Neural cell (in vitro differentiated cells): ENCODE measurements at regions not wholly inside any gene's neighbourhood (a gene's known extent, or its start where the extent isn't known, plus 50 kb on each side); places are given as distances from the start of the nearest gene placed in this dataset.

Experiments used
- H2AFZ ChIP-seq: fragments of 200-600, 300-800 bp; sonication (generic), shearing (Covaris generic); 2 replicates; pipeline ENCODE4 v1.6.0; 2014; ENCODE audit warnings: low read depth, mild to moderate bottlenecking, antibody characterized with exemption, low read length, moderate library complexity
- H3F3A ChIP-seq: fragments of 200-600 bp; shearing (Covaris generic); 2 replicates; pipeline ENCODE4 v1.6.1; 2016; ENCODE audit warnings: mild to moderate bottlenecking, moderate library complexity, mixed read lengths, antibody characterized with exemption, low read length; ENCODE audit not compliant: insufficient read depth, poor library complexity, severe bottlenecking
- H3K27ac ChIP-seq: fragments of 200-600, 300-800 bp; sonication (generic), shearing (Covaris generic); 2 replicates; pipeline ENCODE4 v1.5.1; 2014; ENCODE audit warnings: mild to moderate bottlenecking, low read length, moderate library complexity
- H3K27me3 ChIP-seq: fragments of 300-800, 200-600 bp; sonication (generic), shearing (Covaris generic); 2 replicates; pipeline ENCODE4 v1.6.0; 2014; ENCODE audit warnings: mild to moderate bottlenecking, low read depth, low read length, moderate library complexity; ENCODE audit not compliant: insufficient read depth
- H3K36me3 ChIP-seq: fragments of 300-800, 200-600 bp; sonication (generic), shearing (Covaris generic); 2 replicates; pipeline ENCODE4 v1.5.1; 2014; ENCODE audit warnings: mild to moderate bottlenecking, antibody characterized with exemption, low read length, moderate library complexity; ENCODE audit not compliant: insufficient read depth
- H3K4me2 ChIP-seq: fragments of 300-800, 200-600 bp; sonication (generic), shearing (Covaris generic); 2 replicates; pipeline ENCODE4 v1.6.0; 2014; ENCODE audit warnings: mild to moderate bottlenecking, low read length
- H3K4me3 ChIP-seq: fragments of 300-800, 200-600 bp; sonication (generic), shearing (Covaris generic); 2 replicates; pipeline ENCODE4 v1.5.1; 2014; ENCODE audit warnings: mild to moderate bottlenecking, low read length, moderate library complexity
- H3K79me2 ChIP-seq: fragments of 200-600 bp; shearing (Covaris generic); replicated peaks from 2 replicates; pipeline ENCODE4 v1.6.0; 2014; ENCODE audit warnings: mild to moderate bottlenecking, low read length, moderate library complexity; ENCODE audit not compliant: insufficient read depth
- H3K9ac ChIP-seq: fragments of 300-800, 200-600 bp; sonication (generic), shearing (Covaris generic); 2 replicates; pipeline ENCODE4 v1.6.1; 2016; ENCODE audit warnings: mild to moderate bottlenecking, low read length, mixed read lengths
- H3K9me2 ChIP-seq: fragments of 200-600 bp; shearing (Covaris generic); 2 replicates; pipeline ENCODE4 v1.6.1; 2016; ENCODE audit warnings: mild to moderate bottlenecking, low read length, mixed read lengths; ENCODE audit not compliant: insufficient read depth
- H3K9me3 ChIP-seq: fragments of 200-600, 300-800 bp; sonication (generic), shearing (Covaris generic); 2 replicates; pipeline ENCODE4 v1.6.1; 2016; ENCODE audit warnings: mild to moderate bottlenecking, mixed run types, low read length, moderate library complexity, mixed read lengths
- H4K20me1 ChIP-seq: fragments of 200-600 bp; shearing (Covaris generic); 2 replicates; pipeline ENCODE4 v1.6.1; 2016; ENCODE audit warnings: mild to moderate bottlenecking, mixed run types; ENCODE audit not compliant: insufficient read depth
- EP300 ChIP-seq: fragments of 450-650 bp; conservative IDR thresholded peaks from 2 replicates; pipeline ENCODE4 v1.6.1; 2014; ENCODE audit warnings: antibody characterized with exemption, mild to moderate bottlenecking, moderate library complexity; ENCODE audit not compliant: poor library complexity, severe bottlenecking
- EZH2 ChIP-seq: fragments of 200-600, 300-800 bp; shearing (Covaris generic), sonication (generic); IDR thresholded peaks from 2 replicates; pipeline ENCODE4 v1.6.1; 2014; ENCODE audit warnings: antibody characterized with exemption, low read length, borderline replicate concordance, mild to moderate bottlenecking; ENCODE audit not compliant: insufficient read depth, poor library complexity, severe bottlenecking
- MXI1 ChIP-seq: fragments of 450-650 bp; conservative IDR thresholded peaks from 2 replicates; pipeline ENCODE4 v1.6.1; 2014; ENCODE audit warnings: antibody characterized with exemption, mild to moderate bottlenecking; ENCODE audit not compliant: poor library complexity, severe bottlenecking
- POLR2AphosphoS5 ChIP-seq: IDR thresholded peaks from 2 replicates; pipeline ENCODE4 v1.6.1; 2012
- RAD21 ChIP-seq: fragments of 450-650 bp; conservative IDR thresholded peaks from 2 replicates; pipeline ENCODE4 v1.6.1; 2014; ENCODE audit warnings: antibody characterized with exemption, mild to moderate bottlenecking, moderate library complexity
- SMC3 ChIP-seq: fragments of 450-650 bp; conservative IDR thresholded peaks from 2 replicates; pipeline ENCODE4 v1.6.1; 2014; ENCODE audit warnings: antibody characterized with exemption, mild to moderate bottlenecking, moderate library complexity; ENCODE audit not compliant: poor library complexity
- TAF1 ChIP-seq: IDR thresholded peaks from 2 replicates; pipeline ENCODE4 v1.6.1; 2012; ENCODE audit warnings: low read depth
- TF ChIP-seq, protein P1 (sequence below): IDR thresholded peaks from 2 replicates; pipeline ENCODE4 v1.6.1; 2012; ENCODE audit warnings: borderline replicate concordance
- TF ChIP-seq, protein P2 (sequence below): fragments of 450-650 bp; IDR thresholded peaks from 2 replicates; pipeline ENCODE4 v1.5.1; 2014; ENCODE audit warnings: antibody characterized with exemption, mild to moderate bottlenecking, moderate library complexity; ENCODE audit not compliant: poor library complexity, severe bottlenecking

DNA sequence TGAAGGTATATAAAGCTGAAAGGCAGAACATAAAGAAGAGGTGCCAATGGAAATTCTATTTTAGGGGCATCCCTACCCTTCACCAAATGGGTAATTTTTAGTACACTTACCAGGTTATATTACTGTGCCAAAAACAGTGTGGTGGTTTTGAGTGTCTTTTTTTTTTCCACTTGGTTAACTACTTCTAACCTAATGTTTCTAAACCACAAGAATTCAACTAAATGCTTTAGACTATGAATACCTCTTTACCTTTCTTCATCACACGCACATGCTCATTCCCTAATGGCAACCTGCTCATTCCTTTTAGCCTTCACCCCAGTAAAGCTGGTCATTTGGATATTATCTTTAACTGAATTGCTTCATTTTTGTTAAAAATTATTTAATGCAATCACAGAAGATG, 215.6 kb downstream of the PIK3R1 start:
- H3K27me3 ChIP-seq = no peaks in the 10 kb centered on the region
- no peaks in the 10 kb centered on the region for H3K9me2 ChIP-seq
- H3K9me3 ChIP-seq = no peaks in the 10 kb centered on the region
- H3K9ac ChIP-seq = no peak overlapping the region
- no peaks in the 10 kb centered on the region for H4K20me1 ChIP-seq
- no peaks in the 10 kb centered on the region for H3K36me3 ChIP-seq
- TF ChIP-seq POLR2AphosphoS5 (no peak), SMC3 (no peak)
- no peaks in the 10 kb centered on the region for H3F3A ChIP-seq
- H3K27ac ChIP-seq = no peak overlapping the region
- H3K4me2 ChIP-seq = no peak overlapping the region
- no peak overlapping the region for H3K4me3 ChIP-seq
- H3K79me2 ChIP-seq = no peaks in the 10 kb centered on the region
- H2AFZ ChIP-seq = no peak overlapping the region

DNA sequence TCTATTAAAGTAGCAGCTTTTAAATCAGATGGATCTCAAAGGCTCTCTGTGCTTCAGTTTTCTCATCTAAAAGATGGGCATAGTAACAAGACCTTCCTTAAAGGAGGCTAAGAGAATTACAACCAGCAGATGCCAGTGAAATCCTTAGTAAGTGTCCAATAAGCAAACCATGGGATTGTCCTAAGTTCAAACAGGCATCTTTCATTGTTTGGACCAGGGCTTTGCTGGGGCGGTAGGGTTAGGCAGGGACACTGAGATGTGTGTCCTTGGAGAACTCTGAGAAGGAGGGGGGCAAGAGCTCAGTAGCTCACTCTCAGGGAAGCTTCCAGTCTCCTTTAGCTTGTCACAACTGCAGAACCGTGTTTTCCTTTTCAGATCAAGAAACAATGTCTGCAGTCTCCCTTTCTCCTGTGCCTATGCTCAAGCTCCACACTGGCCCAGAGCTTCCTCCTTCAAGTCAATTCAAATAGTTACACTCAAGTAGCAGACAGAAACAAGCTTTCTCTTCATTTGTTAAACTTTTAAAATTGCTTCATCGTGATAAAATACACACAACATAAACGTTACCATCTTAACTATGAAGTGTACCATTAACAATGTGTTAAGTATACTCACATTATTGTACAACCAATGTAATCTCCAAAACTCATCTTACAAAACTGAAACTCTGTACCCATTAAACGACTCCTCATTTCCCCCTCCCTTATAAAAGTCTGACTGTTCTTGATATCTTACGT, 216.2 kb downstream of the PIK3R1 start:
- Histone ChIP-seq H2AFZ (no peak overlapping the region), H3K9me3 (no peaks in the 10 kb centered on the region), H3F3A (no peaks in the 10 kb centered on the region), H3K4me3 (no peak overlapping the region), H4K20me1 (no peaks in the 10 kb centered on the region), H3K27ac (no peak overlapping the region), H3K27me3 (no peaks in the 10 kb centered on the region), H3K36me3 (no peaks in the 10 kb centered on the region), H3K4me2 (no peak overlapping the region), H3K79me2 (no peaks in the 10 kb centered on the region), H3K9me2 (no peaks in the 10 kb centered on the region), H3K9ac (no peak overlapping the region)
- TF ChIP-seq, protein P1, sequence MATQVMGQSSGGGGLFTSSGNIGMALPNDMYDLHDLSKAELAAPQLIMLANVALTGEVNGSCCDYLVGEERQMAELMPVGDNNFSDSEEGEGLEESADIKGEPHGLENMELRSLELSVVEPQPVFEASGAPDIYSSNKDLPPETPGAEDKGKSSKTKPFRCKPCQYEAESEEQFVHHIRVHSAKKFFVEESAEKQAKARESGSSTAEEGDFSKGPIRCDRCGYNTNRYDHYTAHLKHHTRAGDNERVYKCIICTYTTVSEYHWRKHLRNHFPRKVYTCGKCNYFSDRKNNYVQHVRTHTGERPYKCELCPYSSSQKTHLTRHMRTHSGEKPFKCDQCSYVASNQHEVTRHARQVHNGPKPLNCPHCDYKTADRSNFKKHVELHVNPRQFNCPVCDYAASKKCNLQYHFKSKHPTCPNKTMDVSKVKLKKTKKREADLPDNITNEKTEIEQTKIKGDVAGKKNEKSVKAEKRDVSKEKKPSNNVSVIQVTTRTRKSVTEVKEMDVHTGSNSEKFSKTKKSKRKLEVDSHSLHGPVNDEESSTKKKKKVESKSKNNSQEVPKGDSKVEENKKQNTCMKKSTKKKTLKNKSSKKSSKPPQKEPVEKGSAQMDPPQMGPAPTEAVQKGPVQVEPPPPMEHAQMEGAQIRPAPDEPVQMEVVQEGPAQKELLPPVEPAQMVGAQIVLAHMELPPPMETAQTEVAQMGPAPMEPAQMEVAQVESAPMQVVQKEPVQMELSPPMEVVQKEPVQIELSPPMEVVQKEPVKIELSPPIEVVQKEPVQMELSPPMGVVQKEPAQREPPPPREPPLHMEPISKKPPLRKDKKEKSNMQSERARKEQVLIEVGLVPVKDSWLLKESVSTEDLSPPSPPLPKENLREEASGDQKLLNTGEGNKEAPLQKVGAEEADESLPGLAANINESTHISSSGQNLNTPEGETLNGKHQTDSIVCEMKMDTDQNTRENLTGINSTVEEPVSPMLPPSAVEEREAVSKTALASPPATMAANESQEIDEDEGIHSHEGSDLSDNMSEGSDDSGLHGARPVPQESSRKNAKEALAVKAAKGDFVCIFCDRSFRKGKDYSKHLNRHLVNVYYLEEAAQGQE = no peak
- TF ChIP-seq, protein P2, sequence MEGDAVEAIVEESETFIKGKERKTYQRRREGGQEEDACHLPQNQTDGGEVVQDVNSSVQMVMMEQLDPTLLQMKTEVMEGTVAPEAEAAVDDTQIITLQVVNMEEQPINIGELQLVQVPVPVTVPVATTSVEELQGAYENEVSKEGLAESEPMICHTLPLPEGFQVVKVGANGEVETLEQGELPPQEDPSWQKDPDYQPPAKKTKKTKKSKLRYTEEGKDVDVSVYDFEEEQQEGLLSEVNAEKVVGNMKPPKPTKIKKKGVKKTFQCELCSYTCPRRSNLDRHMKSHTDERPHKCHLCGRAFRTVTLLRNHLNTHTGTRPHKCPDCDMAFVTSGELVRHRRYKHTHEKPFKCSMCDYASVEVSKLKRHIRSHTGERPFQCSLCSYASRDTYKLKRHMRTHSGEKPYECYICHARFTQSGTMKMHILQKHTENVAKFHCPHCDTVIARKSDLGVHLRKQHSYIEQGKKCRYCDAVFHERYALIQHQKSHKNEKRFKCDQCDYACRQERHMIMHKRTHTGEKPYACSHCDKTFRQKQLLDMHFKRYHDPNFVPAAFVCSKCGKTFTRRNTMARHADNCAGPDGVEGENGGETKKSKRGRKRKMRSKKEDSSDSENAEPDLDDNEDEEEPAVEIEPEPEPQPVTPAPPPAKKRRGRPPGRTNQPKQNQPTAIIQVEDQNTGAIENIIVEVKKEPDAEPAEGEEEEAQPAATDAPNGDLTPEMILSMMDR = no peak
- TF ChIP-seq RAD21 (no peak), TAF1 (no peak), EP300 (no peak), SMC3 (no peak), POLR2AphosphoS5 (no peak), EZH2 (no peak), MXI1 (no peak)
